HG03060 (cell line): ENCODE measurements at regions not wholly inside any gene's neighbourhood (a gene's known extent, or its start where the extent isn't known, plus 50 kb on each side); places are given as distances from the start of the nearest gene placed in this dataset.
"Not testable (repeated sequence)": the region's sequence is repeated elsewhere in the genome, so short reads cannot be mapped to it uniquely, and the experiment has no call there.

ENCODE experiments used
- ATAC-seq: cut with Tn5 transposase; IDR thresholded peaks from one replicate; pipeline ENCODE4 v1.9.1; 2021; ENCODE audit warnings: low read depth, moderate number of reproducible peaks; ENCODE audit not compliant: unreplicated experiment

DNA sequence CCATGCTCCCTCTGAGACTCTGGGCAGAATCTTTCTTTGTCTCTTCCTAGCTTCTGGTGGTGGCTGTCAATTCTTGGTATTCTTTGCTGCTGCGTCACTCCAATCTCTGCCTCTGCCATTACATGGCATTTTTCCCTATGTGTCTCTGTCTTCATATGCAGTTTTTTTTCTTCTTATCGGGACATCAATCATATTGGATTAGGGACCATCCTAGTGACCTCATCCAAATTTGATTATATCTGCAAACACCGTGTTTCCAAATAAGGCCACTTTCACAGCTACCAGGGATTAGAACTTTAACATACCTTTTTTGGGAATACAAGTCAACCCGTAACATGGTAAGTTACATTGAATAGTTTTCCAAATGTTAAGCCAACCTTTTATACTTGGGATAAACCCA lies 358.2 kb upstream of the FRG2C start:
- no peak for ATAC-seq

DNA sequence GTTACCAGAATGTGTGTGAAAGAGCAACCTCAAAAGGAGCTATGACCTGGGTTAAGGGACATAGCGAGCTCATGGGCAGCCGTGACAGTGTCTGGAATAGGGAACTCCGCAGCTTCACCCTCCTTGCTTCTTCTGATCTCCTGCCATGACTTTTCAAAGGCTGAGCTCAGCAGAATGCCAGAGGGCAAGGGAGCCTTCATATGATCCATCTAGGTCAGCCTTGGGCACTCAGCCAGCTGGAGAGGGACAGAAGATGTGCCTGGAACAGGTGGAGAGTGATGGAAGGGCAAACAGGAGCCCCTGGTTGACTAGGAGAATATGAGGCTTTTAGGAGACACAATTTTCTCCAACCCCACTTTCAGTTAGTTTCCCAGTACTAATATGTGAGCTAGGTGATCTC lies 352.8 kb upstream of the FRG2C start:
- ATAC-seq = not testable (repeated sequence)

GRCh38 chr3:75312469-75312868 lies 351.7 kb upstream of the FRG2C start:
- not testable (repeated sequence) for ATAC-seq

GRCh38 chr3:75319776-75320175 lies 344.4 kb upstream of the FRG2C start:
- not testable (repeated sequence) for ATAC-seq

GRCh38 chr3:75320369-75320768 lies 343.8 kb upstream of the FRG2C start:
- no peak for ATAC-seq

DNA sequence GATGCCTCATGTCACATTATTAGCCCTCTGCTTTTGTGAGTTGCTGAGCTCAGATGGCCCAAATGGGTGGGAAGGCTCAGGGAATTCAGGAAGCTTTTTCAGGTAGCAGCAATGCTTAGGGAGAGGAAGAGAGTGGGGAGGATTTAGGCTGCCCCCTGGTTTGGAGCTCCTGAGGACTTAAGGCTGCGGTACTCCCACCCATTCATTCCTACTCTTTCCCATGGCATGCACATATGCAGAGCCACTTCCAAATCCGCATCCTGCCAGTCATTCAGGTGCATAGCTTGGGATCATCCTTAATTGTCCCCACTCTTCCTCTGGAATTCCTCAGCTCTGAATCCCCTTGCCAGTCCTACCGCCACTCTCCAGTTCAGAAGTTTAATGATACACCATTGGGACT lies 343.1 kb upstream of the FRG2C start:
- ATAC-seq = no peak

DNA sequence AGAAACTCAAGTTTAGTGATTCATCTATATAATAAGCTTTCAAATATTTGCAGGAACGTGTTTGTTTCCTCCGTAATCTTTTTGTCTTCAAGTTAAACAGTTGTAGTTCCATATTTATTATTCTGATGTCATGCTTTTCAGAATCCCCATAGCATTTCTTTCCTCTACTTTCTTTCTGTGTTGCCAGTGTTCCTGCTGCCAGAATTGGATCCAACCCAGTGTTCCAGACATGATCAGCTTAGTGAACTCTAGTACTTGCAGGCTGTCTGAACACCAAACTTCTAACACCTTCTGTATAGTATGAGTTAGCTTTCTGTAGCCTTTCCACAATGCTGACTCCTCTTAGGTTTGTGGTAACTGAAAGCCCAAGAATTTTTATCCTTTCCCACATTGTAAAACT lies 340.2 kb upstream of the FRG2C start:
- not testable (repeated sequence) for ATAC-seq

- ATAC-seq = no peak
These were observed 338.4 kb upstream of the FRG2C start for GRCh38 chr3:75325716-75326115.

DNA sequence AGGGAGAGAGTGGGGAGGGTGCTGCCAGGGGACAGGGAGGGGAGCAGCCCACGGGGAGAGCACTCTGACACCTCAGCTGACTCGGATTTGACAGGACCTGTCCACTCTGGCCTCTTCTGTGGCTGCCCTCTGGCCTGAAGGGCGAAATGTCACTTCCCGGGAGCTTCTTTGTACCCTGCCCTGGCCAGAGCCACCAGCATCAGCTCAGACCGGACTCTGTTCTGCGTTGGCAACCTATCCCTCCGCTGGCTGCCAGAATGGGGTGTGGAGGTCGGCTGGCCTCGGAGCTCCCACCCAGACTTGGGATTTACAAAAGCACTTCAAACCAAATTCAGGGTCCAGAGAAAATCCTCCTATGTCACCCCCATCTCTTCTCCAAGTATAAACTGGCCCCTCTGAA lies 336.7 kb upstream of the FRG2C start:
- ATAC-seq = no peak

- no peak for ATAC-seq
These were observed 334.5 kb upstream of the FRG2C start for GRCh38 chr3:75329476-75330097.

GRCh38 chr3:75330446-75330845 lies 333.7 kb upstream of the FRG2C start:
- ATAC-seq = not testable (repeated sequence)

DNA sequence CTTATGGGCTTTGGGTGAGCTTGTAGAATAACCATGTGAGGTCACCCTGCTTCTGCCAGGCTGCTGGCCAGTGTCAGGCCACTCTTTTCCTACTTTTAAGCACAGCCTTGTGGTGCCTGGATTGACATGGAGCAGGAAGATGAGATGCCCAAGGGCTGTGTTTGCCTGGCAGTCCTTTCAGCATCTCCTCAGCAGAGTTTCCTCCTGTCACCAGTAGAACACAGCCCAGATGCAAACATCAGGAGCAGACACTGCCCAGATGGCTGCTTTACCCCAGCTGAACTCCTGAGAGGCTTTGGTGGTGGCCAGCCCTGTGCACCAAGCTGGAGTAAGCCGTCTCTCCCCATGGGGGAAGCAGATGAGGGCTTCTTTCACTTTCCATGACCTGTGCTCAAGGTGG lies 332.0 kb upstream of the FRG2C start:
- not testable (repeated sequence) for ATAC-seq

DNA sequence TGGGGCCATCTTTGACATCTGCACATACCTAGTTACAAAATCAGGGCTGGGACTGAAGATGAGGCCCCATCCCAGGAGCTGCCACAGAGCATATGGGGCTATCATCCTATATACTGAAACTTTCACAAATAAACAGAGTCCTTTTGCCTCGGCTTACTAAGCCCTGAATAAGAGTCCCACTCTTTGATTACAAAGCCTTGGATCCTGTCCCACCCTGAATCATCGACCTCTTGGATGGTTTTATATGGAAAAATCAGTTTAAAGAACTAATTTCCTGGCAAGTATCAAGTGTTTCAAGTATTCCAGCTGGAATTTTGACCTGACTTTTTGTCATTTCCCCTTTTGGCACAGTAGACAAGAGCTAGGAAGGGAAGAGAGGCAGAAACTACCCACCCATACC lies 331.3 kb upstream of the FRG2C start:
- ATAC-seq = no peak

DNA sequence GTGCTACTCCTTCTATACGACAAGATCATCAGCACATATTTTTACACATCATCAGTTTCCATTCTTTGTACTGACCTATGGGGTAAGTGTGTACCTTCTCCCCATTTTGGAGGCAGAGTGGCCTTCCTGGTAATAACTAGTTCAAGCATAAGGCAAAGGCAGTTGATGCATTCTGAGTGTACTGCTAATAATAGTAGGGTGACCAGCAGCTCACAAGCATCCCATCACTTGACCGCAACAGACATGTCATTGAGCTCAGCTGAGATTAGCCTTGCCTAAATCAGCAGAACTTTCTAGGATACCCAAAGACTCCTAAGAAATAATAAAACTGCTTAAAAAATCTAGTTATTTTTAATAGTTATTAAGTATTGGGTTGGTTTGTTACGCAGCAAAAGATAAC lies 329.8 kb upstream of the FRG2C start:
- ATAC-seq = no peak

DNA sequence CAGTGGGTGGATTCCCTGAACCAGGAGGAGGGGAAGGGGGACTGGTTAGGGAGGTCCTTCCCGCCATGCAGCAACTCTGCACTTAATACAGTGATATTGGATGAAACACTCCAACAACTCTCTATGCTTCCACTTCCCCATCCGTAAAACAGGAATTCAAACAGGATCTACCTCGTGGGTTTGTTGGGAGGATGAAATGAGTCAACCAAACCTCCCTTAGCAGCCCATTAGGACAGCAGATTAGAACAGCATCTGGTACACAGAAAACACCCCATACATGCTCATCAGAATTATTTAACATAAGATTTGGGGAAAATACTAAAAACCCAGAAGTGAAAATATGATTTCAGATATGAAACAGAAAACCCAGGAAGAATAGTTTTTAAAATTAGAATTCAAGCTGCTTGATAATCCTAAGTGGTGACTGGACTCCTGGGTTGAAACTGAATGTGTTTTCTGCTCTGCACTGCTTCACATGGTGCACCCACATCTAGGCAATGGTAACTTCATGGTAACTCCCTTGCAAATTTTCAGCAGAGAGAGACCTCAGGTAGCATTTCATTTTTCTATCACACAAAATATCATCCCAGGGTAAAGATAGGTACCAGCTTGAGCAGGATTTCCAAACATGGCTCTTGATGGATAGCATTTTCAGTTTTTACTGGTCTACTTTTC lies 326.8 kb upstream of the FRG2C start:
- no peak for ATAC-seq

DNA sequence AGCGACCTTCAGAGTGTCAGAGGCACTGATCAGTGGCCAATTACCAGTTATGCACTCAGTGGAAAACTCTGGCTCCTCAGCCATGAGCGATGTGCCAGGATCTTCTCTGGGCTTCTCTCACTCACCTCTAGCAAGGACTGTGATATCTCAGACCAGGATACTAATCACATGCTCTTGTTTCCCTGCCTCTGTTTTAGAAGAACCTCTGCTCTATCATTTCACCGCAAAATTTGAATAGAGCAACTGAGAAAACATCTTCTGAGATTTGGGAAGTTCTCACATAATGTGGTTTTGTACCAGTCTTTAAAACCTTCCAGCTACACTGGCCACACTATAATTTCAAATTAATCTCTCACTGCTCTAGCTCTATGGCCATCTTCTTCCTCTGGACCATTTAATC lies 325.8 kb upstream of the FRG2C start:
- no peak for ATAC-seq

DNA sequence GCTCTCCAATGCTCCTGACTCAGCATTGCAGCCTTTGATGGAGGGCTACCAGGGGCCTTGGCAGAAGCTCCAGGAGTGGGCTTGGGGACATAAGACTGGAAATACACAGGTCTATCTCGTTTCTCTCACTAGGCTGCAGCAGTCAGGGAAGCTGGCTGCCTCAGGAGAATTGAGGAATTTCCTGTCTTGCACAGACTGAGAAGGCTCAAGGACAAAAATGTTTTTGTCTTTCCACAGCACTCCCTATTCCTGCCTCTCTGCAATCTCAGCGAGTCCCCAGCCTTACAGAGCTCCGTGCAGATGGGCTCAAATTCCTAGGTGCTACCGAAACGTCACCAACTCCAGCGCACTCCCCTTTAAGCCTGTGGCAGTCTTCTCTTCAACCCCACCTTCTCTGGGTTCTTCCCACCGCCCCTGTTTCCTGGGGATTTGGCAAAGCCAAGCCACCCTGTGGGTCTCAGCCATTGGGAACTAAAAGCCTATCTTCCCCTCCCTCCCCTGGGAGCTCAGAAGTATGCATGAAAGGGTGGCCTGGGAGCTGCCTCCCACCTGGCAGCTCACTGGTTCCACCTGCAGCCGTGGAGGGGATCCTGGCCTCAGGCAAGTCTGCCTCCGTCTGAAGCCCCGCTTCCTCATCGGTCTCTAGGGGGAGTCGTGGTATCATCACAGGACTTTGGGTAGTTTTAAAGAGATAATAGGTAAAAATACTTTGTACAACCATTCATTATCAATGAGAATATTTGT lies 322.6 kb upstream of the FRG2C start:
- no peak for ATAC-seq

DNA sequence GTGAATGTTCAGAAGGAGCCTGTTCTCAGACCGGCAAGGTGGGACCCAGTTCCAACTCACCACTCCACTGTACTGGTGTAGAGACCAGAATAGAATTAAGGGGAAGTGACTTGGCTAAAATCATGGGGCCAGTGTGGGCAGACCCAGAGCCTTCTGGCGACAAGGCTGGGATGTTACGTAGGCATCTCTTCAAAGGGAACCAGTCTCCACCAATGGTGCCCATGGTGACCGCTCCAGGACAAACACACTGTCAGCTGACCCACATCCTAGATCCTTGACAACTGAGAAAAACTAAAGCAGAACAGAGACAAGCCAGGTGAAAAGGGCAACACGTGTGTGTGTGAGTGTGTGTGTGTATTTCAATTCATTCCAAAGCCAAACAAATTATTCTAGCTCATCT lies 321.7 kb upstream of the FRG2C start:
- no peak for ATAC-seq

- not testable (repeated sequence) for ATAC-seq
These were observed 313.6 kb upstream of the FRG2C start for GRCh38 chr3:75350536-75350935.

- not testable (repeated sequence) for ATAC-seq
These were observed 301.9 kb upstream of the FRG2C start for GRCh38 chr3:75362086-75362784.

DNA sequence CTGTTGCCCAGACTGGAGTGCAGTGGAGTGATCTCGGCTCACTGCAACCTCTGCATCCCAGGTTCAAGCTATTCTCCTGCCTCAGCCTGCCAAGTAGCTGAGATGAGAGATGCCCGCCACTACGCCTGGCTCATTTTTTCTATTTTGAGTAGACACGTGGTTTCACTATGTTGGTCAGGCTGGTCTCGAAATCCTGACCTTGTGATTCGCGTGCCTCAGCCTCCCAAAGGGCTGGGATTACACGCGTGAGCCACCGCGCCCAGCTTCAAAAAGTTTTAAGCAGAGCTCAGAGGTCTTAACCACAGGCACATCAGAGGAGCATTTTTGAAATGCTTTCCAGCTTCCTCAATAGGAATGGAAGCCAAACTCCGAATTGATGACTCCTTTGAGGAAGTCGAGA lies 291.2 kb upstream of the FRG2C start:
- not testable (repeated sequence) for ATAC-seq
